ENCODE measurements at regions not wholly inside any gene's neighbourhood (a gene's known extent, or its start where the extent isn't known, plus 50 kb on each side); places are given as distances from the start of the nearest gene placed in this dataset.

GRCh38 chr3:115445559-115445958 is 177.8 kb upstream of the GAP43 start:
- no peak for DNase-seq (ENCODE audit: low read depth in 4 of 4, low spot score in 2 of 4)

GRCh38 chr3:115448851-115449250 is 174.5 kb upstream of the GAP43 start:
- no peak for DNase-seq (ENCODE audit: low read depth in 4 of 4, low spot score in 2 of 4)

- DNase-seq (ENCODE audit: low read depth in 4 of 4, low spot score in 2 of 4) = no peak
Observed at GRCh38 chr3:115450036-115450435, 173.3 kb upstream of the GAP43 start.

- DNase-seq (ENCODE audit: low read depth in 4 of 4, low spot score in 2 of 4) = no peak
Observed at GRCh38 chr3:115464036-115464435, 159.3 kb upstream of the GAP43 start.

DNA sequence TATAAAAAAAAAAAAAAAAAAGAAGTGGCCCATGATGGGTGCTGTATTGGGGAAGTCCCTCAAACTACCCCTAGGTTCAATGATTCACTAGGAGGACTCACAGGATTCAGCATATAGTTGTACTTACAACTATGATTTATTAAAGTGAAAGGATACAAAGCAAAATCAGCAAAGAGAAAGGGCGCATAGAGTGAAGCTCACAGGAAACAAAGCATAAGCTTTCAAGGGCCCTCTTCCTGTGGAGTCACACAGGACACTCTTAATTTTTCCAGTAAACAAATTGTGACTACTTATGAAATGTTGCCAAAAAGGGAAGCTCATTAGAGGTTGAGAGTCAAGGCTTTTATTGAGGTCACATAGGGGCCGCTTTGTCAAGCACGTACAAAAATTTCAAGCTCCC is 153.7 kb upstream of the GAP43 start:
- DNase-seq (ENCODE audit: low read depth in 4 of 4, low spot score in 2 of 4) = peak in 3 of 4 donors; percentile 0 to 21 (median 2)

DNA sequence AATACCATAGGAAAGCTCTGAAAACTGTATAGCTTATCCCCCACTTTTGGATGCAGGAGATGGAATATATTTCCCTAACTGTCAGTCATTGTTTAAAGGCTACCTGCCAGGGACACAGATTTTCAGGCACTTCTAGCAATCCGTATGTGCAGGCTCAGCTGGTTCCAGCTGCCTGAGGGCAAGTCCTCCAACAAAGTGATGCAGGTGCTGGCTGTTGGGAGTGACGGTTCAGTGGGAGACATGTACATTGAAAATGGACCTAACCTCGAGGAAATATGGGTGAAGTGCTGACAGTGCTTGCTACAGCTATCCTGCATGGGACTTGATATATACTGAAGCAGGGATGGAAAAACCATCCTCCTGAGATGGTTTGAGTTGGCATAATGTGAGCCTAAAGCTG is 153.1 kb upstream of the GAP43 start:
- no peak for DNase-seq (ENCODE audit: low read depth in 4 of 4, low spot score in 2 of 4)

GRCh38 chr3:115475178-115476041 is 147.9 kb upstream of the GAP43 start:
- no peak for DNase-seq (ENCODE audit: low read depth in 4 of 4, low spot score in 2 of 4)

- DNase-seq (ENCODE audit: low read depth in 4 of 4, low spot score in 2 of 4) = no peak
Observed at GRCh38 chr3:115476472-115476871, 146.8 kb upstream of the GAP43 start.

- DNase-seq (ENCODE audit: low read depth in 4 of 4, low spot score in 2 of 4) = no peak
Observed at GRCh38 chr3:115478359-115478758, 145.0 kb upstream of the GAP43 start.

DNA sequence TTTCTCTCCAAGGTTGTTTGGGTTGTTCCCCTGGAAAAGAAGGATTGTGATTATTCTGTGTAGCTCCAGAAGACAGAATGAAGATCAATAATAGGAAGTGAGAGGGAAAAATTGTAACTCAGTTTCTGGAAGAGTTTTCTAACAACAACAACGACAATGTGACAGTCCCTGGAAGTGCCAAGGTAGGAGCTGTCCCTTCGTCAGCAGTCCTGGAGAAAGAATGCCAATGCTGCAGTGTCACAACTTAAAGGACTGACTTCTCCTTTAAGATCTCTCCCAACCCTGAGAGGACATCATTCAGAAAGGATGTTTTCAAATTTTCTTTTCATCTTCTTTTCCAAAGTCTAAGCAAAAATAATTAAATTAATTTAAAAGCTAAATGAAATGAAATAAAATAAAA is 136.4 kb upstream of the GAP43 start:
- no peak for DNase-seq (ENCODE audit: low read depth in 4 of 4, low spot score in 2 of 4)

DNA sequence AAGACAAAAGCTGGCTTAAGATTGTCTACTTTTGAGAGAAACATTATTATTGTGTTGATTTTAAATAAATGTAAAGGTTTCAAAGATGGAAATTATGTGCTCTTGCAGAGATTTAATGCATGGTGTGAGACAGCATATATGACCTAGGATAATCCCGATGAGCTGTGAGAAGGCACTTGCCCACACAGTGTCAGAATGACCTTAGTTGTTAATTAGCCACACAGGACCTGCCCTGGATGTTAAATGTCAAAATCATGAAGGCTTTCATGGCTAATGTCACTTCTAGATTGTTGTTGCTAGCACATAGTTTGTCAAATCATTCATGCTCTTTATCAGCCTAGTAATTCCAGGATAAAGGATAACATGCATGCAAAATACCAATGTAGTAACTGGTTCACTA is 135.3 kb upstream of the GAP43 start:
- DNase-seq (ENCODE audit: low read depth in 4 of 4, low spot score in 2 of 4) = no peak

GRCh38 chr3:115488409-115488808 is 134.9 kb upstream of the GAP43 start:
- no peak for DNase-seq (ENCODE audit: low read depth in 4 of 4, low spot score in 2 of 4)

- DNase-seq (ENCODE audit: low read depth in 4 of 4, low spot score in 2 of 4) = no peak
Observed at GRCh38 chr3:115494826-115495225, 128.5 kb upstream of the GAP43 start.

DNA sequence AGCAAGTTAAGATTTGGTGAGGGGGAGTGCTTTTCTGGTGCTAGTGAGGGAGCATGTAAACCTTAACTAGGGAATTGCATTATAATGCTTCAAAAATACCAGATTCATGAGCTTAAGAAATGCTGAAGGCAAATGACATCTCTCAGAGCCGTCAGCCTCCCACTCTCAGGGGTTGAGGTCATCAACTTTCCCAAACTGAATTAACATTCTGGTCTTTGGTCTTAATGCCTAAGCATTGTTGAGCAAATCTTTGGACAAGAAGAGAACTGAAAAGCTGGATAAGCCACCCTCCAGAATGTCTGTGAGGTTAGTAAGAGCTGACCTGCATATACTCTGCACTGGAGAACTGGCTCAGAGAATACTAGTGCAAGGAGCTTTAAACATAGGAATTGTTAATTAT is 124.9 kb upstream of the GAP43 start:
- DNase-seq (ENCODE audit: low read depth in 4 of 4, low spot score in 2 of 4) = no peak

DNA sequence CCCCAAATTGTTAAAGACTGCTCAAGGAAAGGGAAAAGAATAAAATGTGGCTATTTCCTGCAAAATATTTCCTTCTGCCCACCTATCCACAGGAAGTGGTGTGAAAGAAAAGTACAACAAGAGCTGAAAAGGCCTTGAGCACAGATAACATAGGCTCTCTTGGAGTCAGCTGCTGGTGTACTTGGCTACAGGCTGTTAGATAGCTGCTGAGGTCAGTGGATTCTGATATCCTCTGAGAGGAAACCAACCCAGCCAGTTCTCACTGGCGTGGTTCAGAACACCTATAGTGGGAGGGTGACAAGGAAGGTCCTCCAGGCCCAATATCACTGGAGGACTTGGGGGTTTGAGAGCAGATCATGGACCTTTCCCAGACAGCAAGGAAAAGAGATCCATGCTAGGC is 124.4 kb upstream of the GAP43 start:
- DNase-seq (ENCODE audit: low read depth in 4 of 4, low spot score in 2 of 4) = no peak

DNA sequence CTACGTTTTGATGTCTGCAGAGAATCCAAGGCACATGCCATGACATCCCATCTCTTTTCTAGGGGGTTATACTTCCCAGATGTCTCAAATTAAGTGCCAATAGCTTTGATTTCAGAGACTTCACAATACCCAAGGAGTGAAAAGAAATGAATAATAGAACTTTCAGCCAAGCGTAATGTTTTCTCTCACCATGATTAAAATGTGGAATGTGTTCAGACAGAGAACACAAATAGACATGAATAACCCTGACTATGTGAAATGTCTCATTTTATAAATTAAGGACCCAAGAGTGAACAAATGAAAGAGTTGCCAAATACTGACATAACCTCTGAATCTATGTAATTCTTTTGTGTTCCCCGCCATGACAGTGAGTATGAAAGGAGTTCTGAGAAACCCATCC is 123.6 kb upstream of the GAP43 start:
- DNase-seq (ENCODE audit: low read depth in 4 of 4, low spot score in 2 of 4) = no peak

- DNase-seq (ENCODE audit: low read depth in 4 of 4, low spot score in 2 of 4) = no peak
Observed at GRCh38 chr3:115500795-115501194, 122.5 kb upstream of the GAP43 start.

DNA sequence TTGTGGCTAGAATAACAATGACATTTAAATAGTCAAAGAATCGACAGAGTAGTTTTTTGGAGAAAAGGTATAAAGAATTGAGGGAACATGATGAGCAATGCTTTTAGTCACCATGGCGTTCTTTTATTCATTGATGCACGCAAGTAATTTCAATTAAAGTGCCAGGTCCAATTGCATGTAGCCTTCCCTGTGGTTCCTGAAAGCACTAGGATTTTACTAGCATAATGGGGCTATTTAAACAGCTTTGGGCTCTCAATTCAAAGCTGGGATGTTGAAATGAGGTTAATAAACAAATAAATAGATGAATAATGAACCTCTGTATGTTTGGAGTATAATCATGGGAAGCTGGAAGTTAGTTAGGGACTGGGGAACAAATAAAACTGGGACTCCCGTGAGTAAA is 121.2 kb upstream of the GAP43 start:
- no peak for DNase-seq (ENCODE audit: low read depth in 4 of 4, low spot score in 2 of 4)

- peak in 1 of 4 donors; percentile 24 for DNase-seq (ENCODE audit: low read depth in 4 of 4, low spot score in 2 of 4)
Observed at GRCh38 chr3:115503394-115503793, 119.9 kb upstream of the GAP43 start.

GRCh38 chr3:115508562-115508961 is 114.7 kb upstream of the GAP43 start:
- DNase-seq (ENCODE audit: low read depth in 4 of 4, low spot score in 2 of 4) = no peak

- DNase-seq (ENCODE audit: low read depth in 4 of 4, low spot score in 2 of 4) = peak; percentile 24 to 54 (median 48)
Observed at GRCh38 chr3:115512565-115513415, 110.5 kb upstream of the GAP43 start.

GRCh38 chr3:115513416-115513800 is 109.9 kb upstream of the GAP43 start:
- peak in 1 of 4 donors; percentile 19 for DNase-seq (ENCODE audit: low read depth in 4 of 4, low spot score in 2 of 4)

All from left renal cortex interstitium (tissue), 4 donors.